GM12891 (cell line): ENCODE measurements at regions not wholly inside any gene's neighbourhood (a gene's known extent, or its start where the extent isn't known, plus 50 kb on each side); places are given as distances from the start of the nearest gene placed in this dataset.

Experiments
- PAX5 ChIP-seq: IDR thresholded peaks from 2 replicates; pipeline ENCODE4 v1.6.1; 2011; ENCODE audit warnings: low read length, moderate library complexity, mild to moderate bottlenecking; ENCODE audit not compliant: insufficient read depth, severe bottlenecking
- POLR2AphosphoS5 ChIP-seq: IDR thresholded peaks from 2 replicates; pipeline ENCODE4 v1.6.1; 2011; ENCODE audit warnings: low read depth, low read length, control low read depth
- TAF1 ChIP-seq: IDR thresholded peaks from 2 replicates; pipeline ENCODE4 v1.6.1; 2011; ENCODE audit warnings: low read depth, low read length, control low read depth

DNA sequence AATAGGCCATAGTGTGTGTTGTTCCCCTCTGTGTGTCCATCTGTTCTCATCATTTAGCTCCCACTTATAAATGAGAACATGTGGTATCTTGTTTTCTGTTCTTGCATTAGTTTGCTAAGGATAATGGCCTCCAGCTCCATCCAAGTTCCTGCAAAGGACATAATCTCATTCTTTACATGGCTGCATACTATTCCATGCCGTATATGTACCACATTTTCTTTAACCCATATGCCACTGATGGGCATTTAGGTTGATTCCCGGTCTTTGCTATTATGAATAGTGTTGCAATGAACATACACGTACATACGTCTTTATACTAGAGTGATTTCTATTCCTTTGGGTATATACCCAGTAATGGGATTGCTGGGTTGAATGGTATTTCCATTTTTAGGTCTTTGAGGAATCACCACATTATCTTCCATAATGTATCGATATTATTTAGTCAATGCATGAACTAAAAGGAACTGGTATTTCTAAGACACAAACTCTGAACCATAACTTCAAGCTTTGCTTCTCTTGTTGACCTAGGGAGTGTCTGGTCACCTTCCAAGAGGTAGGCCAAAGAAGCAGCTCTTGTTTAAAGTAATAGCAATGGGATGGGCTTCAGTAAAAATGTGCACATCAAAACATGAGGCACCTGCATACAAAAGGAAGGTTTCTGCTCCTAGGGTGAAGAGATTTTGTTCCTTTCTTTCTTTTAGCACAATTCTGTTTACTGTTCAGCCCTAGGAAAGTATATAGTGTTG, 343.0 kb upstream of the ARID1B start:
- TF ChIP-seq POLR2AphosphoS5 = no peak
- TF ChIP-seq TAF1 = no peak
- no peak for TF ChIP-seq PAX5
